Bronchial epithelial cell (primary cell): ENCODE measurements at regions not wholly inside any gene's neighbourhood (a gene's known extent, or its start where the extent isn't known, plus 50 kb on each side); places are given as distances from the start of the nearest gene placed in this dataset.

ENCODE experiments used
- DNase-seq: peaks from one replicate; pipeline ENCODE4 v3.0.0-alpha.2; 2010; ENCODE audit warnings: low read depth
- FAIRE-seq: peaks from 2 replicates; lab custom pipeline; 2011; peaks lifted over from hg19 to GRCh38; lab: Jason Lieb, UNC
- H3K27me3 ChIP-seq: 2 replicates; pipeline ENCODE4 v1.5.1; 2011; ENCODE audit warnings: low read length; ENCODE audit not compliant: control insufficient read depth, insufficient read depth
- H3K36me3 ChIP-seq: 2 replicates; pipeline ENCODE4 v1.5.1; 2011; ENCODE audit warnings: low read length; ENCODE audit not compliant: control insufficient read depth, insufficient read depth
- H3K4me3 ChIP-seq: 2 replicates; pipeline ENCODE4 v1.5.1; 2011; ENCODE audit warnings: mild to moderate bottlenecking, low read depth, low read length, control low read depth
- CTCF ChIP-seq: IDR thresholded peaks from 2 replicates; pipeline ENCODE4 v1.5.1; 2011; ENCODE audit warnings: mild to moderate bottlenecking, moderate library complexity, low read length, control low read depth, inconsistent platforms; ENCODE audit not compliant: insufficient read depth, severe bottlenecking

GRCh38 chr11:97325693-97326092, 935.9 kb downstream of the JRKL start:
- TF ChIP-seq CTCF = no peak
- no peaks in the 10 kb centered on the region for H3K36me3 ChIP-seq
- no peaks in the 10 kb centered on the region for H3K27me3 ChIP-seq
- DNase-seq = no peak
- no peak for FAIRE-seq
- no peak overlapping the region for H3K4me3 ChIP-seq

- no peak for FAIRE-seq
Measured at GRCh38 chr11:97332271-97332670, 942.5 kb downstream of the JRKL start.

GRCh38 chr11:97336064-97336463, 946.3 kb downstream of the JRKL start:
- Histone ChIP-seq H3K36me3 (no peaks in the 10 kb centered on the region), H3K27me3 (no peaks in the 10 kb centered on the region), H3K4me3 (no peak overlapping the region)
- TF ChIP-seq CTCF = no peak
- DNase-seq = no peak
- no peak for FAIRE-seq

More at GRCh38 chr11:97332271-97332670, 942.5 kb downstream of the JRKL start:
- no peaks in the 10 kb centered on the region for H3K27me3 ChIP-seq
- no peak overlapping the region for H3K4me3 ChIP-seq
- H3K36me3 ChIP-seq = no peaks in the 10 kb centered on the region
- DNase-seq = no peak
- TF ChIP-seq CTCF = no peak

- DNase-seq (no peak), FAIRE-seq (no peak)
- Histone ChIP-seq H3K4me3 (no peak overlapping the region), H3K36me3 (no peaks in the 10 kb centered on the region), H3K27me3 (no peaks in the 10 kb centered on the region)
- no peak for TF ChIP-seq CTCF
Measured at GRCh38 chr11:97345032-97345431, 955.2 kb downstream of the JRKL start.

- FAIRE-seq (no peak), DNase-seq (no peak)
- no peak for TF ChIP-seq CTCF
- Histone ChIP-seq H3K36me3 (no peaks in the 10 kb centered on the region), H3K27me3 (no peaks in the 10 kb centered on the region), H3K4me3 (no peak overlapping the region)
Measured at GRCh38 chr11:97349201-97349600, 959.4 kb downstream of the JRKL start.

- Histone ChIP-seq H3K4me3 (no peak overlapping the region), H3K27me3 (no peaks in the 10 kb centered on the region), H3K36me3 (no peaks in the 10 kb centered on the region)
- no peak for TF ChIP-seq CTCF
- FAIRE-seq (no peak), DNase-seq (peak; percentile 2)
Measured at GRCh38 chr11:97351939-97352338, 962.1 kb downstream of the JRKL start.
